ENCODE measurements at regions not wholly inside any gene's neighbourhood (a gene's known extent, or its start where the extent isn't known, plus 50 kb on each side); places are given as distances from the start of the nearest gene placed in this dataset.
A peak's percentile ranks its signal among the peaks of the same experiment; 100 is the strongest.

GRCh38 chr9:93900971-93901861 is 53.9 kb downstream of the BARX1 start:
- Mint-ChIP-seq H3K4me3 (no peak overlapping the region), H3K4me1 (peaks cover 5% of the 10 kb centered on the region), H3K9me3 (peaks cover 1% of the 10 kb centered on the region), H3K27me3 (ENCODE audit: low read depth, poor library complexity) (peaks cover 21% of the 10 kb centered on the region), H3K27ac (peak overlapping the region; percentile 66), H3K36me3 (ENCODE audit: low read depth) (no peaks in the 10 kb centered on the region)
- TF ChIP-seq CTCF (IDR thresholded peaks at IDR 0.05), result no peak
- no peak for DNase-seq

GRCh38 chr9:93900436-93900819 is 54.7 kb downstream of the BARX1 start:
- Mint-ChIP-seq H3K27me3 (ENCODE audit: low read depth, poor library complexity) (peaks cover 16% of the 10 kb centered on the region), H3K9me3 (no peaks in the 10 kb centered on the region), H3K4me3 (no peak overlapping the region), H3K27ac (peak overlapping the region; percentile 68), H3K4me1 (no peaks in the 10 kb centered on the region), H3K36me3 (ENCODE audit: low read depth) (no peaks in the 10 kb centered on the region)
- no peak for DNase-seq
- no peak for TF ChIP-seq CTCF (IDR thresholded peaks at IDR 0.05)

- H3K4me1 Mint-ChIP-seq, result no peaks in the 10 kb centered on the region
- DNase-seq, result no peak
- H3K9me3 Mint-ChIP-seq, result no peaks in the 10 kb centered on the region
- H3K27ac Mint-ChIP-seq, result peak overlapping the region; percentile 70
- no peak overlapping the region for H3K4me3 Mint-ChIP-seq
- H3K36me3 Mint-ChIP-seq (ENCODE audit: low read depth), result no peaks in the 10 kb centered on the region
- TF ChIP-seq CTCF (IDR thresholded peaks at IDR 0.05), result no peak
- H3K27me3 Mint-ChIP-seq (ENCODE audit: low read depth, poor library complexity), result peaks cover 16% of the 10 kb centered on the region
Observed at GRCh38 chr9:93899609-93900435, 55.3 kb downstream of the BARX1 start.

GRCh38 chr9:93898502-93899426 is 56.4 kb downstream of the BARX1 start:
- Mint-ChIP-seq H3K27ac (no peak overlapping the region), H3K9me3 (peaks cover 3% of the 10 kb centered on the region), H3K4me1 (no peaks in the 10 kb centered on the region), H3K36me3 (ENCODE audit: low read depth) (no peaks in the 10 kb centered on the region), H3K27me3 (ENCODE audit: low read depth, poor library complexity) (peaks cover 16% of the 10 kb centered on the region), H3K4me3 (no peak overlapping the region)
- DNase-seq, result no peak
- no peak for TF ChIP-seq CTCF (IDR thresholded peaks at IDR 0.05)

GRCh38 chr9:93898026-93898425 is 57.1 kb downstream of the BARX1 start:
- Mint-ChIP-seq H3K4me3 (no peak overlapping the region), H3K4me1 (no peaks in the 10 kb centered on the region), H3K36me3 (ENCODE audit: low read depth) (no peaks in the 10 kb centered on the region), H3K27me3 (ENCODE audit: low read depth, poor library complexity) (peaks cover 16% of the 10 kb centered on the region), H3K27ac (no peak overlapping the region), H3K9me3 (peaks cover 6% of the 10 kb centered on the region)
- no peak for DNase-seq
- no peak for TF ChIP-seq CTCF (IDR thresholded peaks at IDR 0.05)
